T1000 (cell line): ENCODE measurements at regions not wholly inside any gene's neighbourhood (a gene's known extent, or its start where the extent isn't known, plus 50 kb on each side); places are given as distances from the start of the nearest gene placed in this dataset.

ENCODE experiments used
- DNase-seq: peaks from one replicate; lab custom pipeline; 2025; ENCODE audit warnings: mixed read lengths; lab: John Stamatoyannopoulos, UW

DNA sequence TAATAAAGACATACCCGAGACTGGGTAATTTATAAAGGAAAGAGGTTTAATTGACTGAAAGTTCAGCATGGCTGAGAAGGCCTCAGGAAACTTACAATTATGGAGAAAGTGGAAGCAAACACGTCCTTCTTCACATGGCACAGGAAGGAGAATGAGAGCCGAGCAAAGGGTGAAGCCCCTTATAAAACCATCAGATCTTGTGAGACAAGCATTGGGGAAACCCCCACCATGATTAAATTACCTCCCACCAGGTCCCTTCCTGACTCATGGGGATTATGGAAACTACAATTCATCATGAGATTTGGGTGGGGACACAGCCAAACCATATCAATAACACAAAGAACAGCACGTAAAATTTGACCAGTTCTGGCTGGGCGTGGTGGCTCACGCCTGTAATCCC, 85.6 kb upstream of the ATF7IP start:
- DNase-seq: no peak

- no peak for DNase-seq
These were observed 84.6 kb upstream of the ATF7IP start for GRCh38 chr12:14280921-14281320.

GRCh38 chr12:14281539-14281938, 83.9 kb upstream of the ATF7IP start:
- DNase-seq: no peak

DNA sequence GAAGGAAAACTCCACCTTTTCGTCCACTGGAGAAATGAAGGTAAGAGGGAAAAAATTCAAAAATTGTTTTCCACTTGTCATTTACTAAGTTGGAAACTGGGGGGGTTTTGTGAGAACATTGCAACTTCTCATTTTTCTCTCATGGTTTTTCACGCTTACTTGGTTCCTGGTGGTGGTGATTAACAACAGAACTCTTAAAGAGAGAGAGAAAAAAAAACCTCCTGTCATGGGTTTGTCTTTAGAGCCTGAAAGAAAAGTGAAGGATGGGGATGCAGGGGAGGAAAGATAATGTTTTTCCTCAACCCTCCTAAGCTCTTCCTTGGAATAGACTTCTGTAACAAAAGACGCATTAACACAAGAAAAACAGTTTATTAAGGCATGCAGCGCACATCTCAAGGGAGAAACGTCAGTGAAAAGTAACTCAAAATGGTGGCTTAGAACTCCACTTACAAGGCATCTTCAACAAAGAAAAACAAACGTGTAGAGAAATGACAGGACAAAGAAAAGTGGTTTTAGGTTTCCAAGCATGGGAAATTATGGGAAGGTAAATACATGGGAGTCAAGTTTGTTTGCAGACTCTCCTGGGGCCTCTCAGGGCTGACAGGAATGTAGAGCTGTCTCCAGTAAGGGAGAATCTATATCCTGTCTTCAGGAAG, 81.9 kb upstream of the ATF7IP start:
- no peak for DNase-seq

DNA sequence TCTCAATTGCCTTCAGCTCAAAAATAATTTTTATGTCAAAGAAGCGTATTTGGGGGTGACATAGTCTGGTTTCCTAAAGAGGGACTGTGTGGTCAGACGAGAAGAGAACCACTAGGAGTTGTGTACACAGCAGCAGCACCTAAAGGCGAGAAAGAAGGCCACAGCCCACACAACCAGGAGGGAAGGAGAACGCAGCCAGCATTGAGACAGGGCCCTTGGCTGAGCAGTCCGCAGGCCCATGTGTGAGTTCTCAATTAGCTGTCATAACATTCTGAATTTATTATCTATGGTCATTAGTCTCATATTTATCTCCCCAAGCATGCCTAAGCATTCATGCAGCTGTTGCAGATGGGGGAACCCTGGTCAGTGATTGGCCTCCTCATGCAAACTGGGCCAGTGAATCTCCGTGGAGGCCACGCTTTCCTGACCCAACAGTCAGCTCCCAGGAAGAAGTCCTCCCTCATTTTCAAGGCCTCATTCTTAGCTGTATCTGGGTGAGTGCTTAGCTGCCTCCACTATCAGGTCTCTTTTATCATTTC, 81.2 kb upstream of the ATF7IP start:
- DNase-seq: no peak

GRCh38 chr12:14289601-14290000, 75.9 kb upstream of the ATF7IP start:
- DNase-seq: no peak

- DNase-seq: no peak
These were observed 74.5 kb upstream of the ATF7IP start for GRCh38 chr12:14290951-14291350.

- no peak for DNase-seq
These were observed 61.8 kb upstream of the ATF7IP start for GRCh38 chr12:14303661-14304155.

GRCh38 chr12:14307004-14307403, 58.5 kb upstream of the ATF7IP start:
- DNase-seq: no peak

GRCh38 chr12:14308516-14308915, 57.0 kb upstream of the ATF7IP start:
- no peak for DNase-seq

- DNase-seq: no peak
These were observed 54.6 kb upstream of the ATF7IP start for GRCh38 chr12:14310866-14311265.

GRCh38 chr12:14313379-14314138, 51.9 kb upstream of the ATF7IP start:
- no peak for DNase-seq

DNA sequence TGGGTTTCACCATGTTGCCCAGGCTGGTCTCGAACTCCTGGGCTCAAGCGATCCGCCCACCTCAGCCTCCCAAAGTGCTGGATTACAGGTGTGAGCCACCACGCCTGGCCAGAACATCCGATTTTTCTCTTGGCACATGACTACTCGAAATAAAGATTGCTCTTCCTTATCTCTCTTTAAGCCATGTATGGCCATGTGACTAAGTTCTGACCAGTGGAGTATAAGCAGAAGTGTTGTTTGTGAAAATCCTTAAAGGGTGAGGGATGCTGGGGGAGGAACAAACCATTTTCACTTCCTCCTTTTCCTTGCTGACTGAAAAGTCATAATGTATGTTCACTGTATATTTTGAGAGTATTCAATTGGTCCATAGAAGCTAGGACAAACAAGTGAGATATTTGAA, 50.7 kb upstream of the ATF7IP start:
- DNase-seq: no peak

DNA sequence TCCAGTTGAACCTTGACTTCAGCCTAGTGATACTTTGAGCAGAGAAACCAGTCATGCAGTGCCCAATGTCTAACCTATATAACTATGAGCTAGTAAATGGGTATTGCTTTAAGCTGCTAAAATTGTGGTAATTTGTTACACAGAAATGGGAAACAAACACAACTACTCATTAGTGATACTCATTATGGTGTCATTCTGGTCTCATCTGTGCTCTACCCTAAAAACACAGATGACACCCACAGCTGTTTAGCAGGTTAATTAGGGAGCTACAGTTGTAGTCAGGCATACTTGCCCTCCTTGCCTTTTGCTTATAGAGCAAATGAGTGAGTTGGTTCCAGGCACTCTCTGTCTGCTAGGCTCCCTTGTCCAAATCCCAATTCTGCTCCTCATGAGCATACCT, 50.0 kb upstream of the ATF7IP start:
- DNase-seq: no peak
